Small intestine (tissue), 7 donors: ENCODE measurements at regions not wholly inside any gene's neighbourhood (a gene's known extent, or its start where the extent isn't known, plus 50 kb on each side); places are given as distances from the start of the nearest gene placed in this dataset.
"Not testable (repeated sequence)": the region's sequence is repeated elsewhere in the genome, so short reads cannot be mapped to it uniquely, and the experiment has no call there.

ENCODE experiments used
- DNase-seq, 2 donors: peaks; one replicate each; pipeline versions ENCODE4 v3.0.0 to v3.0.0-alpha.2; 2013
- FAIRE-seq: peaks from 2 replicates; lab custom pipeline; 2012; peaks lifted over from hg19 to GRCh38; lab: Jason Lieb, UNC
- H3K27ac ChIP-seq, 3 donors: one replicate each; pipeline ENCODE4 v1.5.1; 2013; ENCODE audit warnings: low read length in 2 of 3, mild to moderate bottlenecking in 2 of 3, control low read depth in 1 of 3, inconsistent platforms in 1 of 3, low read depth in 1 of 3, moderate library complexity in 1 of 3
- H3K27me3 ChIP-seq, 3 donors: one replicate each; pipeline ENCODE4 v1.6.1; 2013; ENCODE audit warnings: low read length in 3 of 3, inconsistent platforms in 1 of 3; ENCODE audit not compliant: control insufficient read depth in 3 of 3, insufficient read depth in 3 of 3
- H3K36me3 ChIP-seq, 3 donors: one replicate each; pipeline ENCODE4 v1.6.1; 2013; ENCODE audit warnings: low read length in 3 of 3, inconsistent platforms in 1 of 3, low read depth in 1 of 3, mild to moderate bottlenecking in 1 of 3, moderate library complexity in 1 of 3; ENCODE audit not compliant: control insufficient read depth in 3 of 3, insufficient read depth in 2 of 3
- H3K4me1 ChIP-seq, 3 donors: one replicate each; pipeline ENCODE4 v1.6.1; 2013; ENCODE audit warnings: low read length in 2 of 3, inconsistent platforms in 1 of 3, low read depth in 1 of 3, mild to moderate bottlenecking in 1 of 3, moderate library complexity in 1 of 3; ENCODE audit not compliant: control insufficient read depth in 3 of 3, insufficient read depth in 2 of 3
- H3K4me3 ChIP-seq, 3 donors: one replicate each; pipeline ENCODE4 v1.5.1; 2013; ENCODE audit warnings: low read length in 3 of 3, control low read depth in 1 of 3, inconsistent platforms in 1 of 3, low read depth in 1 of 3, mild to moderate bottlenecking in 1 of 3, moderate library complexity in 1 of 3
- H3K9me3 ChIP-seq, 2 donors: one replicate each; pipeline ENCODE4 v1.6.1; 2013; ENCODE audit warnings: low read depth in 1 of 2, low read length in 1 of 2; ENCODE audit not compliant: control insufficient read depth in 2 of 2, insufficient read depth in 1 of 2
- WGBS, 3 donors: extraction: QIAGEN DNeasy Blood & Tissue Kit; methylation state at CpG; one replicate each; pipeline ENCODE4 v1.1.7; 2013; 5-methylcytosine and 5-hydroxymethylcytosine counted together
- donor health status: healthy with polysubstance abuse.
- donor health status: control.
- donor health status: control.
- donor health status: Bipolar disorder and iron deficiency.
- donor health status: healthy.

- Histone ChIP-seq H3K36me3 (no peaks in the 10 kb centered on the region), H3K27ac (no peak overlapping the region), H3K4me3 (no peak overlapping the region), H3K9me3 (peaks cover 0 to 2% of the 10 kb centered on the region in 2 donors), H3K4me1 (no peaks in the 10 kb centered on the region), H3K27me3 (peaks cover 0 to 38% (median 10%) of the 10 kb centered on the region in 3 donors)
- FAIRE-seq (no peak), DNase-seq (no peak)
- WGBS, 3 donors = 78 to 80% (median 80%) methylated on average over 13 of the region's 13 CpGs
Measured at GRCh38 chr17:79560527-79560926, 50.3 kb downstream of the RBFOX3 start.

- no peak overlapping the region for H3K4me3 ChIP-seq
- H3K4me1 ChIP-seq = no peaks in the 10 kb centered on the region
- no peaks in the 10 kb centered on the region for H3K36me3 ChIP-seq
- H3K9me3 ChIP-seq = peaks cover 0 to 2% of the 10 kb centered on the region in 2 donors
- FAIRE-seq (no peak), DNase-seq (no peak)
- WGBS, 3 donors = 85 to 90% (median 88%) methylated on average over 2 of the region's 2 CpGs
- H3K27ac ChIP-seq = no peak overlapping the region
- peaks cover 0 to 38% (median 10%) of the 10 kb centered on the region in 3 donors for H3K27me3 ChIP-seq
Measured at GRCh38 chr17:79559111-79559887, 51.6 kb downstream of the RBFOX3 start.

- no peak for DNase-seq
- H3K27me3 ChIP-seq = peaks cover 0 to 32% (median 10%) of the 10 kb centered on the region in 3 donors
- peaks cover 0 to 2% of the 10 kb centered on the region in 2 donors for H3K9me3 ChIP-seq
- no peak overlapping the region for H3K4me3 ChIP-seq
- no peaks in the 10 kb centered on the region for H3K36me3 ChIP-seq
- FAIRE-seq = no peak
- H3K27ac ChIP-seq = no peak overlapping the region
- WGBS, 3 donors = 54 to 62% (median 55%) methylated on average over 24 of the region's 24 CpGs
- H3K4me1 ChIP-seq = no peaks in the 10 kb centered on the region
Measured at GRCh38 chr17:79558091-79558900, 52.6 kb downstream of the RBFOX3 start.

GRCh38 chr17:79557276-79558090, 53.4 kb downstream of the RBFOX3 start:
- WGBS, 3 donors = 46 to 53% (median 48%) methylated on average over 22 of the region's 22 CpGs
- Histone ChIP-seq H3K36me3 (no peaks in the 10 kb centered on the region), H3K27me3 (peaks cover 0 to 26% (median 8%) of the 10 kb centered on the region in 3 donors), H3K27ac (no peak overlapping the region), H3K4me1 (no peaks in the 10 kb centered on the region), H3K4me3 (no peak overlapping the region), H3K9me3 (no peaks in the 10 kb centered on the region)
- no peak for DNase-seq
- no peak for FAIRE-seq

- DNase-seq (no peak), FAIRE-seq (no peak)
- no peaks in the 10 kb centered on the region for H3K4me1 ChIP-seq
- H3K4me3 ChIP-seq = no peak overlapping the region
- H3K36me3 ChIP-seq = no peaks in the 10 kb centered on the region
- 37 to 50% (median 49%) methylated on average over 9 of the region's 9 CpGs for WGBS, 3 donors
- peaks cover 0 to 15% (median 4%) of the 10 kb centered on the region in 3 donors for H3K27me3 ChIP-seq
- H3K9me3 ChIP-seq = no peaks in the 10 kb centered on the region
- H3K27ac ChIP-seq = no peak overlapping the region
Measured at GRCh38 chr17:79556271-79556670, 54.6 kb downstream of the RBFOX3 start.

GRCh38 chr17:79555543-79555942, 55.3 kb downstream of the RBFOX3 start:
- Histone ChIP-seq H3K4me1 (no peaks in the 10 kb centered on the region), H3K27ac (no peak overlapping the region), H3K4me3 (no peak overlapping the region), H3K36me3 (no peaks in the 10 kb centered on the region), H3K27me3 (peaks cover 0 to 12% (median 2%) of the 10 kb centered on the region in 3 donors), H3K9me3 (no peaks in the 10 kb centered on the region)
- DNase-seq (no peak), FAIRE-seq (no peak)
- 88 to 90% (median 89%) methylated on average over 5 of the region's 5 CpGs for WGBS, 3 donors

- WGBS, 3 donors = 74 to 77% (median 77%) methylated on average over 5 of the region's 5 CpGs
Measured at GRCh38 chr17:79554346-79554745, 56.5 kb downstream of the RBFOX3 start.

GRCh38 chr17:79552824-79553223, 58.0 kb downstream of the RBFOX3 start:
- WGBS, 3 donors = 76 to 84% (median 84%) methylated on average over 1 of the region's 1 CpG
- Histone ChIP-seq H3K27ac (no peak overlapping the region), H3K4me3 (no peak overlapping the region), H3K36me3 (no peaks in the 10 kb centered on the region), H3K4me1 (no peaks in the 10 kb centered on the region), H3K9me3 (no peaks in the 10 kb centered on the region), H3K27me3 (peaks cover 0 to 7% (median 0%) of the 10 kb centered on the region in 3 donors)
- DNase-seq (no peak), FAIRE-seq (no peak)

More at GRCh38 chr17:79554346-79554745, 56.5 kb downstream of the RBFOX3 start:
- H3K4me3 ChIP-seq, FAIRE-seq, H3K9me3 ChIP-seq, H3K27ac ChIP-seq, DNase-seq, H3K4me1 ChIP-seq, H3K36me3 ChIP-seq: not testable (repeated sequence)
- H3K27me3 ChIP-seq = peaks cover 0 to 12% (median 2%) of the 10 kb centered on the region in 3 donors
